Gastrocnemius medialis (tissue), 4 donors: ENCODE measurements at regions not wholly inside any gene's neighbourhood (a gene's known extent, or its start where the extent isn't known, plus 50 kb on each side); places are given as distances from the start of the nearest gene placed in this dataset.

Source experiments
- ATAC-seq, 2 donors: fragments of 150-250 bp; one replicate each; pipeline ENCODE4 v1.9.1; 2016
- DNase-seq, 2 donors: peaks; one replicate each; pipeline ENCODE4 v3.0.0-alpha.2; 2019
- H3K27ac ChIP-seq, 4 donors: fragments of 200-600 bp; sonication (generic); 1 replicate in 1 of 4; 2 replicates in 3 of 4; pipeline ENCODE4 v1.5.1; 2016 to 2018; ENCODE audit warnings: mild to moderate bottlenecking in 2 of 4, moderate library complexity in 1 of 4
- H3K27me3 ChIP-seq, 3 donors: fragments of 200-600 bp; sonication (generic) in 2 of 3; 1 replicate in 1 of 3; 2 replicates in 2 of 3; pipeline versions ENCODE4 v1.5.1 to v1.6.0; 2016 to 2019; ENCODE audit warnings: mild to moderate bottlenecking in 1 of 3, moderate library complexity in 1 of 3
- H3K36me3 ChIP-seq, 2 donors: fragments of 200-600 bp; sonication (generic) in 1 of 2; one replicate each; pipeline ENCODE4 v1.5.1; 2017 to 2018
- H3K4me1 ChIP-seq, 2 donors: fragments of 200-600 bp; sonication (generic) in 1 of 2; one replicate each; pipeline ENCODE4 v1.5.1; 2016 to 2017; ENCODE audit warnings: mild to moderate bottlenecking in 2 of 2
- H3K4me3 ChIP-seq, 4 donors: fragments of 200-600 bp; sonication (generic) in 3 of 4; 1 replicate in 1 of 4; 2 replicates in 3 of 4; pipeline ENCODE4 v1.5.1; 2016 to 2019; ENCODE audit warnings: mild to moderate bottlenecking in 2 of 4
- H3K9me3 ChIP-seq, 3 donors: fragments of 200-600 bp; sonication (generic) in 2 of 3; 1 replicate in 1 of 3; 2 replicates in 2 of 3; pipeline ENCODE4 v1.5.1; 2016 to 2019
- CTCF ChIP-seq, 5 experiments: fragments of 450-650 bp in 3 of 5; fragments of 200-600 bp in 2 of 5; sonication (generic) in 2 of 5; IDR thresholded peaks in 4 of 5; conservative IDR thresholded peaks in 1 of 5; 1 replicate in 4 of 5; 2 replicates in 1 of 5; pipeline ENCODE4 v1.5.1; 2016 to 2019; ENCODE audit warnings: antibody characterized with exemption in 5 of 5, mild to moderate bottlenecking in 3 of 5, moderate library complexity in 3 of 5
- POLR2A ChIP-seq, 2 donors: fragments of 450-650 bp; IDR thresholded peaks; one replicate each; pipeline ENCODE4 v1.6.1; 2017; ENCODE audit warnings: antibody characterized with exemption in 2 of 2, mild to moderate bottlenecking in 2 of 2, moderate library complexity in 2 of 2
- in situ Hi-C, 4 donors: fragments of 200-750 bp; cut with MboI; loops; one replicate each; pipeline versions ENCODE4 v1.15.0 to v1.8.0; 2017; ENCODE audit warnings: low sequenced_read_pairs in 4 of 4
- intact Hi-C: fragments of 100-400 bp; cut with DNase I; formaldehyde crosslinking; loops from one replicate; pipeline ENCODE4 v1.15.1; 2023; ENCODE audit warnings: low total_unique reads

GRCh38 chr13:56066321-56066720, 1074.4 kb upstream of the PRR20A start:
- Histone ChIP-seq H3K36me3 (no peaks in the 10 kb centered on the region), H3K27ac (no peak overlapping the region), H3K9me3 (no peaks in the 10 kb centered on the region), H3K27me3 (no peaks in the 10 kb centered on the region), H3K4me3 (no peak overlapping the region), H3K4me1 (no peaks in the 10 kb centered on the region)
- intact Hi-C loops = no loop called here
- DNase-seq (no peak), ATAC-seq (no peak)
- TF ChIP-seq POLR2A (IDR thresholded peaks at IDR 0.05) (no peak), CTCF (IDR thresholded peaks at IDR 0.05 in 4 of 5, conservative IDR thresholded peaks at IDR 0.05 in 1 of 5) (no peak)
- in situ Hi-C loops = no loop called here

GRCh38 chr13:56102641-56103040, 1038.1 kb upstream of the PRR20A start:
- TF ChIP-seq POLR2A (IDR thresholded peaks at IDR 0.05) (no peak), CTCF (IDR thresholded peaks at IDR 0.05 in 4 of 5, conservative IDR thresholded peaks at IDR 0.05 in 1 of 5) (no peak)
- Histone ChIP-seq H3K36me3 (no peaks in the 10 kb centered on the region), H3K4me3 (no peak overlapping the region), H3K27ac (no peak overlapping the region), H3K27me3 (no peaks in the 10 kb centered on the region), H3K9me3 (no peaks in the 10 kb centered on the region), H3K4me1 (no peaks in the 10 kb centered on the region)
- intact Hi-C loops (no loop called here), in situ Hi-C loops (no loop called here)
- ATAC-seq (no peak), DNase-seq (no peak)

- Histone ChIP-seq H3K27ac (no peak overlapping the region), H3K36me3 (no peaks in the 10 kb centered on the region), H3K4me1 (no peaks in the 10 kb centered on the region), H3K9me3 (no peaks in the 10 kb centered on the region), H3K27me3 (no peaks in the 10 kb centered on the region), H3K4me3 (no peak overlapping the region)
- intact Hi-C loops = no loop called here
- no peak for DNase-seq
- ATAC-seq = no peak
- TF ChIP-seq POLR2A (IDR thresholded peaks at IDR 0.05) = no peak
- no peak for TF ChIP-seq CTCF (IDR thresholded peaks at IDR 0.05 in 4 of 5, conservative IDR thresholded peaks at IDR 0.05 in 1 of 5)
- in situ Hi-C loops = no loop called here
These were observed 1030.0 kb upstream of the PRR20A start for GRCh38 chr13:56110751-56111150.

- DNase-seq (no peak), ATAC-seq (no peak)
- no peaks in the 10 kb centered on the region for H3K4me1 ChIP-seq
- H3K27ac ChIP-seq = no peak overlapping the region
- intact Hi-C loops (no loop called here), in situ Hi-C loops (no loop called here)
- no peaks in the 10 kb centered on the region for H3K36me3 ChIP-seq
- TF ChIP-seq POLR2A (IDR thresholded peaks at IDR 0.05) (no peak), CTCF (IDR thresholded peaks at IDR 0.05 in 4 of 5, conservative IDR thresholded peaks at IDR 0.05 in 1 of 5) (no peak)
- H3K27me3 ChIP-seq = no peaks in the 10 kb centered on the region
- H3K4me3 ChIP-seq = no peak overlapping the region
- H3K9me3 ChIP-seq = no peaks in the 10 kb centered on the region
These were observed 1006.2 kb upstream of the PRR20A start for GRCh38 chr13:56134524-56134923.

- ATAC-seq (no peak), DNase-seq (no peak)
- intact Hi-C loops = no loop called here
- Histone ChIP-seq H3K4me3 (no peak overlapping the region), H3K4me1 (no peaks in the 10 kb centered on the region), H3K27ac (no peak overlapping the region), H3K27me3 (no peaks in the 10 kb centered on the region), H3K36me3 (no peaks in the 10 kb centered on the region), H3K9me3 (no peaks in the 10 kb centered on the region)
- TF ChIP-seq POLR2A (IDR thresholded peaks at IDR 0.05) (no peak), CTCF (IDR thresholded peaks at IDR 0.05 in 4 of 5, conservative IDR thresholded peaks at IDR 0.05 in 1 of 5) (no peak)
- in situ Hi-C loops = no loop called here
These were observed 973.9 kb upstream of the PRR20A start for GRCh38 chr13:56166864-56167263.
